GM12878 (cell line): ENCODE measurements at regions not wholly inside any gene's neighbourhood (a gene's known extent, or its start where the extent isn't known, plus 50 kb on each side); places are given as distances from the start of the nearest gene placed in this dataset.

Experiments used
- ATAC-seq: fragments of 200-7000 bp; cut with Tn5 transposase; 3 replicates; pipeline ENCODE4 v1.9.1; 2020; ENCODE audit warnings: mild to moderate bottlenecking, moderate library complexity
- BruUV-seq: library from RNA; stranded (reverse); fragments of 400-500 nt; replicated peaks from 2 replicates; lab custom pipeline; 2021; lab: Mats Ljungman, UMichigan
- CTCF ChIA-PET: fragments of 300-600 bp; sonication (Branson Sonifier 250); formaldehyde crosslinking; extraction: SDS; loops from one replicate; lab custom pipeline; 2021; ENCODE audit warnings: inconsistent platforms; lab: Yijun Ruan, JAX
- POLR2A ChIA-PET: fragments of 350-600 bp; formaldehyde crosslinking; extraction: SDS; loops from one replicate; lab custom pipeline; 2021; ENCODE audit warnings: inconsistent platforms; lab: Charles Lee
- RAD21 ChIA-PET: fragments of 300-600 bp; sonication (Branson Sonifier 250); formaldehyde crosslinking; loops from one replicate; lab custom pipeline; 2023; ENCODE audit warnings: antibody characterized with exemption; ENCODE audit not compliant: unreplicated experiment; lab: Charles Lee
- SMC1A ChIA-PET: fragments of 300-600 bp; sonication (Branson Sonifier 250); formaldehyde crosslinking; loops from one replicate; lab custom pipeline; 2023; ENCODE audit not compliant: unreplicated experiment, uncharacterized antibody; lab: Charles Lee
- DNase-seq: peaks from one replicate; pipeline ENCODE4 v3.0.0-alpha.2; 2011; ENCODE audit warnings: low read depth, low spot score
- FAIRE-seq: peaks from 3 replicates; lab custom pipeline; 2011; peaks lifted over from hg19 to GRCh38; lab: Jason Lieb, UNC
- H2AFZ ChIP-seq: 2 replicates; pipeline ENCODE4 v1.6.0; 2011; ENCODE audit warnings: low read depth, low read length, control low read depth; ENCODE audit not compliant: control insufficient read depth
- H3K27ac ChIP-seq: 2 replicates; pipeline ENCODE4 v1.5.1; 2011; ENCODE audit warnings: control low read depth; ENCODE audit not compliant: control insufficient read depth, insufficient read depth
- H3K27me3 ChIP-seq, 2 experiments: replicated peaks in 1 of 2; 2 replicates each; pipeline versions ENCODE4 v1.6.0 to v1.6.1; 2011; ENCODE audit warnings: low read length in 1 of 2; ENCODE audit not compliant: control insufficient read depth in 2 of 2, insufficient read depth in 2 of 2
- H3K36me3 ChIP-seq, 2 experiments: 2 replicates each; pipeline ENCODE4 v1.5.1; 2011; ENCODE audit warnings: low read length in 1 of 2; ENCODE audit not compliant: control insufficient read depth in 2 of 2, insufficient read depth in 2 of 2
- H3K4me1 ChIP-seq: 2 replicates; pipeline ENCODE4 v1.6.1; 2011; ENCODE audit warnings: mild to moderate bottlenecking, low read length, moderate library complexity, mixed read lengths; ENCODE audit not compliant: control insufficient read depth, insufficient read depth
- H3K4me2 ChIP-seq: 2 replicates; pipeline ENCODE4 v1.6.0; 2011; ENCODE audit warnings: control low read depth; ENCODE audit not compliant: control insufficient read depth, insufficient read depth
- H3K4me3 ChIP-seq: fragments of 200-600 bp; sonication (generic); 2 replicates; pipeline ENCODE4 v1.5.1; 2016
- H3K79me2 ChIP-seq: 2 replicates; pipeline ENCODE4 v1.6.0; 2011; ENCODE audit warnings: low read length; ENCODE audit not compliant: control insufficient read depth, insufficient read depth
- H3K9ac ChIP-seq: 2 replicates; pipeline ENCODE4 v1.8.0; 2011; ENCODE audit warnings: low read length, control low read depth, mixed read lengths; ENCODE audit not compliant: control insufficient read depth, insufficient read depth
- H3K9me3 ChIP-seq: replicated peaks from 3 replicates; pipeline ENCODE4 v1.5.1; 2011; ENCODE audit warnings: mild to moderate bottlenecking, low read length; ENCODE audit not compliant: control insufficient read depth, insufficient read depth
- H4K20me1 ChIP-seq: 2 replicates; pipeline ENCODE4 v1.6.0; 2011; ENCODE audit not compliant: control insufficient read depth, insufficient read depth
- E2F4 ChIP-seq: IDR thresholded peaks from 2 replicates; pipeline ENCODE4 v1.6.1; 2012; ENCODE audit warnings: low read depth, low read length, improper control_type of control experiment
- ESRRA ChIP-seq: IDR thresholded peaks from 2 replicates; pipeline ENCODE4 v1.6.1; 2012; ENCODE audit warnings: mild to moderate bottlenecking, low read length, improper control_type of control experiment
- EZH2 ChIP-seq: IDR thresholded peaks from 2 replicates; pipeline ENCODE4 v1.6.1; 2012; ENCODE audit warnings: low read depth, mild to moderate bottlenecking, control low read depth, inconsistent platforms, low read length, borderline replicate concordance; ENCODE audit not compliant: control insufficient read depth
- HDAC2 ChIP-seq: fragments of 200-600 bp; sonication (generic); IDR thresholded peaks from 2 replicates; pipeline ENCODE4 v1.6.1; 2017
- NR2F1 ChIP-seq: fragments of 450-650 bp; conservative IDR thresholded peaks from 2 replicates; pipeline ENCODE4 v1.6.1; 2017; ENCODE audit warnings: mild to moderate bottlenecking
- RAD21 ChIP-seq: IDR thresholded peaks from 2 replicates; pipeline ENCODE4 v1.6.1; 2011; ENCODE audit warnings: mild to moderate bottlenecking, low read depth, low read length, moderate library complexity; ENCODE audit not compliant: insufficient read depth
- REST ChIP-seq: IDR thresholded peaks from 2 replicates; pipeline ENCODE4 v1.6.1; 2012; ENCODE audit warnings: mild to moderate bottlenecking, low read depth, low read length
- SIX5 ChIP-seq: IDR thresholded peaks from 2 replicates; pipeline ENCODE4 v1.6.1; 2011; ENCODE audit warnings: mild to moderate bottlenecking, low read depth, low read length, moderate library complexity; ENCODE audit not compliant: severe bottlenecking
- SP1 ChIP-seq: IDR thresholded peaks from one replicate; pipeline ENCODE4 v1.6.1; 2011; ENCODE audit warnings: low read depth, low read length
- WRNIP1 ChIP-seq: IDR thresholded peaks from 2 replicates; pipeline ENCODE4 v1.6.1; 2011; ENCODE audit warnings: low read depth, low read length, improper control_type of control experiment, borderline replicate concordance
- WGBS: methylation state at CpG from one replicate; pipeline ENCODE4 v1.1.6; 2016; ENCODE audit warnings: low lambda C conversion rate; ENCODE audit not compliant: insufficient replicate concordance, insufficient coverage; ENCODE audit errors: missing lambda C conversion rate; 5-methylcytosine and 5-hydroxymethylcytosine counted together
- in situ Hi-C: fragments of 300-500 bp; cut with MboI; formaldehyde crosslinking; loops from 9 replicates; pipeline ENCODE4 v1.14.3; 2018; ENCODE audit warnings: mixed read lengths
- intact Hi-C: fragments of 100-400 bp; cut with micrococcal nuclease; formaldehyde crosslinking; loops from one replicate; pipeline ENCODE4 v1.14.2; 2022; ENCODE audit not compliant: unreplicated experiment
- TF ChIP-seq, protein P1 (sequence below): fragments of 450-650 bp; IDR thresholded peaks from 2 replicates; pipeline ENCODE4 v1.6.1; 2017; ENCODE audit warnings: borderline replicate concordance
- TF ChIP-seq, protein P2 (sequence below): fragments of 450-650 bp; IDR thresholded peaks from 2 replicates; pipeline ENCODE4 v1.6.1; 2018; ENCODE audit warnings: mild to moderate bottlenecking, low read depth, moderate library complexity; ENCODE audit not compliant: partially characterized antibody
- TF ChIP-seq, protein P3 (sequence below): fragments of 450-650 bp; IDR thresholded peaks from 2 replicates; pipeline ENCODE4 v1.6.1; 2017; ENCODE audit warnings: low read depth, mild to moderate bottlenecking, moderate library complexity

DNA sequence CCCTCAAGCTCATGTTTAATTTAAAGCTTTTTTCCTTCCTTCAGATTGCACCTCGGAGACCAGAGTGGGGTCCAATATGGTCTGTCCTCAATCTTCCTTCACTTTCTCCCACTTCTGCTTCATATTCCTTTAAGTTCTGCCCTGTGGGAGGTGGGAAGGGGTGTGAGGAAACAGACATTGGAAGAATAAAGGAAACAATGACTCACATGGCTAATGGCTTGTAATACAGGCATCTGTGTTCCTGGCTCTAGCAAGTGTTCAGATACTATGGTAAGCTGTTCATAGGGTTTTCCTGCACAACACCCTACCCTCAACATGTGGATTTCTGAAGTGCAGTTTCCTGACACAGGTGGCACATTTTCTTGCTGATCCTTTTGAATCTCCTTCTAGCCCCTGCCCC is 209.5 kb downstream of the PIK3C3 start:
- CTCF ChIA-PET = interaction anchor here (1.0 kb wide), 1 partner anchor 16 kb away, joined by 3 read pairs; no protein-coding TSS in a partner anchor
- DNase-seq (no peak), FAIRE-seq (no peak), ATAC-seq (no peak)
- POLR2A ChIA-PET = interaction anchor here (0.6 to 1.0 kb wide), 2 partner anchors 23 to 452 kb away, joined by 3 to 6 read pairs; no protein-coding TSS in a partner anchor
- no TSS peak for BruUV-seq
- Histone ChIP-seq H3K4me3 (no peak overlapping the region), H3K79me2 (no peaks in the 10 kb centered on the region), H3K36me3 (no peaks in the 10 kb centered on the region), H4K20me1 (no peaks in the 10 kb centered on the region), H3K4me1 (no peaks in the 10 kb centered on the region), H3K4me2 (no peak overlapping the region), H3K9me3 (no peaks in the 10 kb centered on the region), H3K9ac (no peak overlapping the region), H3K27me3 (no peaks in the 10 kb centered on the region), H2AFZ (no peak overlapping the region), H3K27ac (no peak overlapping the region)
- RAD21 ChIA-PET = no interaction called here
- intact Hi-C loops (no loop called here), in situ Hi-C loops (no loop called here)
- SMC1A ChIA-PET = interaction anchor here (0.6 to 2.1 kb wide), 5 partner anchors 9 to 136 kb away, joined by 3 to 8 read pairs (median 3); no protein-coding TSS in a partner anchor
- WGBS = 27% methylated on average over 1 of the region's 1 CpG
- TF ChIP-seq E2F4 (no peak), WRNIP1 (no peak), NR2F1 (no peak), ESRRA (no peak), SIX5 (no peak), RAD21 (no peak), EZH2 (no peak), REST (no peak), SP1 (no peak), HDAC2 (no peak)
- TF ChIP-seq, protein P1, sequence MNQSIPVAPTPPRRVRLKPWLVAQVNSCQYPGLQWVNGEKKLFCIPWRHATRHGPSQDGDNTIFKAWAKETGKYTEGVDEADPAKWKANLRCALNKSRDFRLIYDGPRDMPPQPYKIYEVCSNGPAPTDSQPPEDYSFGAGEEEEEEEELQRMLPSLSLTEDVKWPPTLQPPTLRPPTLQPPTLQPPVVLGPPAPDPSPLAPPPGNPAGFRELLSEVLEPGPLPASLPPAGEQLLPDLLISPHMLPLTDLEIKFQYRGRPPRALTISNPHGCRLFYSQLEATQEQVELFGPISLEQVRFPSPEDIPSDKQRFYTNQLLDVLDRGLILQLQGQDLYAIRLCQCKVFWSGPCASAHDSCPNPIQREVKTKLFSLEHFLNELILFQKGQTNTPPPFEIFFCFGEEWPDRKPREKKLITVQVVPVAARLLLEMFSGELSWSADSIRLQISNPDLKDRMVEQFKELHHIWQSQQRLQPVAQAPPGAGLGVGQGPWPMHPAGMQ = no peak
- TF ChIP-seq, protein P2, sequence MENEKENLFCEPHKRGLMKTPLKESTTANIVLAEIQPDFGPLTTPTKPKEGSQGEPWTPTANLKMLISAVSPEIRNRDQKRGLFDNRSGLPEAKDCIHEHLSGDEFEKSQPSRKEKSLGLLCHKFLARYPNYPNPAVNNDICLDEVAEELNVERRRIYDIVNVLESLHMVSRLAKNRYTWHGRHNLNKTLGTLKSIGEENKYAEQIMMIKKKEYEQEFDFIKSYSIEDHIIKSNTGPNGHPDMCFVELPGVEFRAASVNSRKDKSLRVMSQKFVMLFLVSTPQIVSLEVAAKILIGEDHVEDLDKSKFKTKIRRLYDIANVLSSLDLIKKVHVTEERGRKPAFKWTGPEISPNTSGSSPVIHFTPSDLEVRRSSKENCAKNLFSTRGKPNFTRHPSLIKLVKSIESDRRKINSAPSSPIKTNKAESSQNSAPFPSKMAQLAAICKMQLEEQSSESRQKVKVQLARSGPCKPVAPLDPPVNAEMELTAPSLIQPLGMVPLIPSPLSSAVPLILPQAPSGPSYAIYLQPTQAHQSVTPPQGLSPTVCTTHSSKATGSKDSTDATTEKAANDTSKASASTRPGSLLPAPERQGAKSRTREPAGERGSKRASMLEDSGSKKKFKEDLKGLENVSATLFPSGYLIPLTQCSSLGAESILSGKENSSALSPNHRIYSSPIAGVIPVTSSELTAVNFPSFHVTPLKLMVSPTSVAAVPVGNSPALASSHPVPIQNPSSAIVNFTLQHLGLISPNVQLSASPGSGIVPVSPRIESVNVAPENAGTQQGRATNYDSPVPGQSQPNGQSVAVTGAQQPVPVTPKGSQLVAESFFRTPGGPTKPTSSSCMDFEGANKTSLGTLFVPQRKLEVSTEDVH = no peak
- TF ChIP-seq, protein P3, sequence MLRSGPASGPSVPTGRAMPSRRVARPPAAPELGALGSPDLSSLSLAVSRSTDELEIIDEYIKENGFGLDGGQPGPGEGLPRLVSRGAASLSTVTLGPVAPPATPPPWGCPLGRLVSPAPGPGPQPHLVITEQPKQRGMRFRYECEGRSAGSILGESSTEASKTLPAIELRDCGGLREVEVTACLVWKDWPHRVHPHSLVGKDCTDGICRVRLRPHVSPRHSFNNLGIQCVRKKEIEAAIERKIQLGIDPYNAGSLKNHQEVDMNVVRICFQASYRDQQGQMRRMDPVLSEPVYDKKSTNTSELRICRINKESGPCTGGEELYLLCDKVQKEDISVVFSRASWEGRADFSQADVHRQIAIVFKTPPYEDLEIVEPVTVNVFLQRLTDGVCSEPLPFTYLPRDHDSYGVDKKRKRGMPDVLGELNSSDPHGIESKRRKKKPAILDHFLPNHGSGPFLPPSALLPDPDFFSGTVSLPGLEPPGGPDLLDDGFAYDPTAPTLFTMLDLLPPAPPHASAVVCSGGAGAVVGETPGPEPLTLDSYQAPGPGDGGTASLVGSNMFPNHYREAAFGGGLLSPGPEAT = no peak
